ENCODE measurements at regions not wholly inside any gene's neighbourhood (a gene's known extent, or its start where the extent isn't known, plus 50 kb on each side); places are given as distances from the start of the nearest gene placed in this dataset.

- no peak for DNase-seq
Observed at GRCh38 chr5:109917154-109917546, 227.4 kb downstream of the MAN2A1 start.

- no peak for DNase-seq
Observed at GRCh38 chr5:109917966-109918365, 228.2 kb downstream of the MAN2A1 start.

GRCh38 chr5:109920736-109921135, 231.0 kb downstream of the MAN2A1 start:
- DNase-seq, result no peak

GRCh38 chr5:109921735-109922380, 232.1 kb downstream of the MAN2A1 start:
- peak; percentile 38 for DNase-seq

- DNase-seq, result no peak
Observed at GRCh38 chr5:109922381-109922995, 232.8 kb downstream of the MAN2A1 start.

GRCh38 chr5:109923205-109923604, 233.5 kb downstream of the MAN2A1 start:
- no peak for DNase-seq

GRCh38 chr5:109924237-109925107, 234.7 kb downstream of the MAN2A1 start:
- DNase-seq, result no peak

GRCh38 chr5:109927639-109928038, 237.9 kb downstream of the MAN2A1 start:
- no peak for DNase-seq

GRCh38 chr5:109928046-109928445, 238.3 kb downstream of the MAN2A1 start:
- no peak for DNase-seq

- no peak for DNase-seq
Observed at GRCh38 chr5:109928811-109929210, 239.1 kb downstream of the MAN2A1 start.

GRCh38 chr5:109929376-109929775, 239.6 kb downstream of the MAN2A1 start:
- no peak for DNase-seq

GRCh38 chr5:109929911-109930310, 240.2 kb downstream of the MAN2A1 start:
- no peak for DNase-seq

GRCh38 chr5:109931049-109931780, 241.5 kb downstream of the MAN2A1 start:
- no peak for DNase-seq

- peak; percentile 43 for DNase-seq
Observed at GRCh38 chr5:109935833-109936490, 246.2 kb downstream of the MAN2A1 start.

GRCh38 chr5:109936996-109937395, 247.3 kb downstream of the MAN2A1 start:
- peak; percentile 50 for DNase-seq

GRCh38 chr5:109937951-109938350, 248.2 kb downstream of the MAN2A1 start:
- no peak for DNase-seq

GRCh38 chr5:109938453-109938852, 248.7 kb downstream of the MAN2A1 start:
- no peak for DNase-seq

- no peak for DNase-seq
Observed at GRCh38 chr5:109939116-109939682, 249.5 kb downstream of the MAN2A1 start.

- no peak for DNase-seq
Observed at GRCh38 chr5:109942646-109943045, 252.9 kb downstream of the MAN2A1 start.

GRCh38 chr5:109943701-109944235, 254.0 kb downstream of the MAN2A1 start:
- DNase-seq, result no peak

- DNase-seq, result no peak
Observed at GRCh38 chr5:109944461-109944860, 254.7 kb downstream of the MAN2A1 start.

GRCh38 chr5:109945097-109945678, 255.5 kb downstream of the MAN2A1 start:
- peak; percentile 3 for DNase-seq
